Stimulated activated effector memory CD8-positive, alpha-beta T cell treated with anti-CD3 and anti-CD28 coated beads, Interleukin-12 subunit alpha, Interleukin-12 subunit beta, amount 100 ng/mL, for 72 hours (primary cell): ENCODE measurements at regions not wholly inside any gene's neighbourhood (a gene's known extent, or its start where the extent isn't known, plus 50 kb on each side); places are given as distances from the start of the nearest gene placed in this dataset.

ENCODE experiments used
- ATAC-seq: fragments of 150-1000 bp; cut with Tn5 transposase; 2 replicates; pipeline ENCODE4 v1.10.0; 2021
- DNase-seq, 2 donors: peaks; one replicate each; pipeline ENCODE4 v3.0.0; 2021 to 2022; ENCODE audit warnings: low spot score in 2 of 2
- H3K27ac Mint-ChIP-seq: one replicate; pipeline ENCODE4 v1.8.0; 2022; ENCODE audit warnings: mild to moderate bottlenecking, mixed read lengths
- H3K36me3 Mint-ChIP-seq: one replicate; pipeline ENCODE4 v1.8.0; 2022; ENCODE audit warnings: mild to moderate bottlenecking, mixed read lengths
- H3K4me1 Mint-ChIP-seq: one replicate; pipeline ENCODE4 v1.8.0; 2022; ENCODE audit warnings: mixed read lengths
- H3K4me3 Mint-ChIP-seq: one replicate; pipeline ENCODE4 v1.8.0; 2022; ENCODE audit warnings: mild to moderate bottlenecking, mixed read lengths
- H3K9me3 Mint-ChIP-seq: one replicate; pipeline ENCODE4 v1.8.0; 2022; ENCODE audit warnings: mixed read lengths

- H3K4me3 Mint-ChIP-seq = no peak overlapping the region
- H3K27ac Mint-ChIP-seq = no peak overlapping the region
- H3K36me3 Mint-ChIP-seq = no peaks in the 10 kb centered on the region
- no peaks in the 10 kb centered on the region for H3K4me1 Mint-ChIP-seq
- ATAC-seq (no peak), DNase-seq (no peak)
- H3K9me3 Mint-ChIP-seq = no peaks in the 10 kb centered on the region
Measured at GRCh38 chr1:96498744-96499340, 222.7 kb upstream of the PTBP2 start.

GRCh38 chr1:96508233-96508632 is 213.4 kb upstream of the PTBP2 start:
- DNase-seq (no peak), ATAC-seq (no peak)
- peaks cover 4% of the 10 kb centered on the region for H3K9me3 Mint-ChIP-seq
- no peak overlapping the region for H3K4me3 Mint-ChIP-seq
- no peaks in the 10 kb centered on the region for H3K36me3 Mint-ChIP-seq
- H3K27ac Mint-ChIP-seq = no peak overlapping the region
- no peaks in the 10 kb centered on the region for H3K4me1 Mint-ChIP-seq

GRCh38 chr1:96509339-96509738 is 212.2 kb upstream of the PTBP2 start:
- H3K36me3 Mint-ChIP-seq = no peaks in the 10 kb centered on the region
- H3K27ac Mint-ChIP-seq = no peak overlapping the region
- DNase-seq (no peak), ATAC-seq (no peak)
- no peaks in the 10 kb centered on the region for H3K4me1 Mint-ChIP-seq
- peaks cover 4% of the 10 kb centered on the region for H3K9me3 Mint-ChIP-seq
- no peak overlapping the region for H3K4me3 Mint-ChIP-seq

- no peak for ATAC-seq
Measured at GRCh38 chr1:96509951-96510350, 211.6 kb upstream of the PTBP2 start.

GRCh38 chr1:96510391-96510790 is 211.2 kb upstream of the PTBP2 start:
- Mint-ChIP-seq H3K36me3 (no peaks in the 10 kb centered on the region), H3K27ac (no peak overlapping the region), H3K9me3 (peaks cover 4% of the 10 kb centered on the region), H3K4me1 (no peaks in the 10 kb centered on the region), H3K4me3 (no peak overlapping the region)
- ATAC-seq (no peak), DNase-seq (no peak)

More at GRCh38 chr1:96509951-96510350, 211.6 kb upstream of the PTBP2 start:
- Mint-ChIP-seq H3K36me3 (no peaks in the 10 kb centered on the region), H3K9me3 (peaks cover 4% of the 10 kb centered on the region), H3K4me3 (no peak overlapping the region), H3K27ac (no peak overlapping the region), H3K4me1 (no peaks in the 10 kb centered on the region)
- DNase-seq = no peak

GRCh38 chr1:96510911-96511310 is 210.7 kb upstream of the PTBP2 start:
- no peak for DNase-seq
- no peak overlapping the region for H3K27ac Mint-ChIP-seq
- ATAC-seq = no peak
- no peak overlapping the region for H3K4me3 Mint-ChIP-seq
- no peaks in the 10 kb centered on the region for H3K4me1 Mint-ChIP-seq
- no peaks in the 10 kb centered on the region for H3K36me3 Mint-ChIP-seq
- peaks cover 4% of the 10 kb centered on the region for H3K9me3 Mint-ChIP-seq

- no peak overlapping the region for H3K27ac Mint-ChIP-seq
- DNase-seq (no peak), ATAC-seq (no peak)
- peaks cover 4% of the 10 kb centered on the region for H3K9me3 Mint-ChIP-seq
- no peaks in the 10 kb centered on the region for H3K4me1 Mint-ChIP-seq
- H3K4me3 Mint-ChIP-seq = no peak overlapping the region
- H3K36me3 Mint-ChIP-seq = no peaks in the 10 kb centered on the region
Measured at GRCh38 chr1:96513136-96513535, 208.4 kb upstream of the PTBP2 start.

DNA sequence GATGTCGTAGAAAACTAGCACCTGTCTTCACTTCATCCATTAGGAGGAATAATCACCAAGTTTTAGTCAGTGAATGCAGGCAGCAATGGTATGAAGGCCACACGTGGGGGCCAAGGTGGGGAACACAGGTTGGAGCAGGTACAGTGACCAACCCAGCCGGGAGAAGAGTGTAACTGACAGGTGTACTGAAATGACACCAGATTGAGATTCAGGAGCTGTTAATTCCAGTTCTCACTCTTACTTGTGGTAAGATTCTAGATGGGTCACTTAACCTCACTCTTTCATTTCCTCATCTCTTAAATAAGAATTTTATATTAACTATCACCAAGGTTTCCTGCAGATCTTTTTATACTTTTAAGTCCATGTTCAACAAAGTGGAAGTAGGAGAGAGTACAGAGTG is 206.2 kb upstream of the PTBP2 start:
- no peaks in the 10 kb centered on the region for H3K4me1 Mint-ChIP-seq
- no peak overlapping the region for H3K27ac Mint-ChIP-seq
- no peak overlapping the region for H3K4me3 Mint-ChIP-seq
- H3K36me3 Mint-ChIP-seq = no peaks in the 10 kb centered on the region
- ATAC-seq = no peak
- H3K9me3 Mint-ChIP-seq = peaks cover 4% of the 10 kb centered on the region
- DNase-seq = no peak

GRCh38 chr1:96515925-96516324 is 205.7 kb upstream of the PTBP2 start:
- H3K4me1 Mint-ChIP-seq = no peaks in the 10 kb centered on the region
- H3K4me3 Mint-ChIP-seq = no peak overlapping the region
- H3K27ac Mint-ChIP-seq = no peak overlapping the region
- H3K36me3 Mint-ChIP-seq = no peaks in the 10 kb centered on the region
- peaks cover 1% of the 10 kb centered on the region for H3K9me3 Mint-ChIP-seq
- DNase-seq (no peak), ATAC-seq (no peak)

GRCh38 chr1:96519851-96520578 is 201.6 kb upstream of the PTBP2 start:
- no peak overlapping the region for H3K4me3 Mint-ChIP-seq
- DNase-seq (no peak), ATAC-seq (no peak)
- no peaks in the 10 kb centered on the region for H3K9me3 Mint-ChIP-seq
- no peaks in the 10 kb centered on the region for H3K4me1 Mint-ChIP-seq
- H3K36me3 Mint-ChIP-seq = no peaks in the 10 kb centered on the region
- H3K27ac Mint-ChIP-seq = no peak overlapping the region

GRCh38 chr1:96520579-96520947 is 201.0 kb upstream of the PTBP2 start:
- Mint-ChIP-seq H3K9me3 (no peaks in the 10 kb centered on the region), H3K27ac (no peak overlapping the region), H3K36me3 (no peaks in the 10 kb centered on the region), H3K4me3 (no peak overlapping the region), H3K4me1 (no peaks in the 10 kb centered on the region)
- no peak for ATAC-seq
- DNase-seq = no peak

DNA sequence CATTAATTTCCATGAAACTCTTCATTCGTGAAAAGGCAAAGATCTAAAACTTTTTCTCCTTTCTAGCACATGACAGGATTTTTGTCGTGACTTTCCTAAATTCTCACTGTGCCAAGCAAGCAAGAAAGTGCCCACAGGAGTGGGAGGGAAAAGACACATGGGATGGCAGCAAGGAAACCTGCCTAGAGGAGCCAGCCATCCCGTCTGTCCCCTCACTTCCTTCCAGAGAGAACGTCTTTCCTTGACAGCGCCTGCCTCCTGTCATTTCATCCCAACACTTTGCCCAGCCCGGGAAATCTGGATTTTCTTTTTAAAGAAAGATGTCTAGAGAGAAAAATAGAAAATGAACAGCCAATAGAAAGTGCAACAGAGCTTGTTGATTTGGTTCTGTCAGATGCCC is 200.6 kb upstream of the PTBP2 start:
- H3K9me3 Mint-ChIP-seq = no peaks in the 10 kb centered on the region

DNA sequence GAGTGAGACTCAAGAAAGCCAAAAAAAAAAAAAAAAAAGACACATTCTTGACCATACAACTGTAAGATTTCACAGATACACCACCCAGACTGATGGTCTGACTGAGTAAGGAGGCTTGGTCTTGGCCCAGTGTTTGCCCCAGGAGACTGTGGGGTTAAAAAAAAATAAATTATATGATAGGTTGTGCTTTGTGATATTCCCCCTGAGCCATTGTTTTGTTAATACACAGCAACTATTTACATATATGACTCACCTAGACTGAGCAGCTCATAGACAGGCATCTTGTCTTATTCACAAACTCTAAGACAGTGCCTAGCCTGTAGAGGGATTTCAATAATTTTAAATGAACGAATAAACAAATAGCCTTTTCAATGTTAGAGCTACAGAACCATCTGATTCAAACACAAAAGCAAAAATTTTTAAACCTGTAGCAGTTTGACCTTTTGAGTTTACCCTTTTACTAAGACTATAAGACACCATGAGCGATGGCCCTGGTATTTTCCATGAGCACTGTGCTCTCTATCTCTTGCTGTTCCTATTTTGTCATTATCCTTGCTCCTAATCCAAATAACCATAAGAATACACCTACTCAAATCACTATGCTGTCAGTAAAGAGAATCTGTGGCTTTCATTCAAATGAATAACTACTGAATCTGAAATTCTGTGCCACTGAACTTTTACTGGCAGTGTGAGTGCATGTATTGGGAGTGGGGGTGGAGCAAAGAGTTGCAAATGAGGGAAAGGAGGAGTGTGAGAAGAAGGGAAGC is 199.4 kb upstream of the PTBP2 start:
- Mint-ChIP-seq H3K27ac (no peak overlapping the region), H3K4me1 (no peaks in the 10 kb centered on the region), H3K4me3 (no peak overlapping the region), H3K36me3 (no peaks in the 10 kb centered on the region), H3K9me3 (peaks cover 7% of the 10 kb centered on the region)
- DNase-seq (no peak), ATAC-seq (no peak)

More for the DNA sequence above, 200.6 kb upstream of the PTBP2 start:
- H3K4me1 Mint-ChIP-seq = no peaks in the 10 kb centered on the region
- no peak for ATAC-seq
- H3K27ac Mint-ChIP-seq = no peak overlapping the region
- no peaks in the 10 kb centered on the region for H3K36me3 Mint-ChIP-seq
- H3K4me3 Mint-ChIP-seq = no peak overlapping the region
- DNase-seq = no peak

GRCh38 chr1:96522927-96523326 is 198.7 kb upstream of the PTBP2 start:
- H3K4me3 Mint-ChIP-seq = no peak overlapping the region
- peaks cover 10% of the 10 kb centered on the region for H3K9me3 Mint-ChIP-seq
- DNase-seq = no peak
- H3K36me3 Mint-ChIP-seq = no peaks in the 10 kb centered on the region
- no peak for ATAC-seq
- no peak overlapping the region for H3K27ac Mint-ChIP-seq
- H3K4me1 Mint-ChIP-seq = no peaks in the 10 kb centered on the region

DNA sequence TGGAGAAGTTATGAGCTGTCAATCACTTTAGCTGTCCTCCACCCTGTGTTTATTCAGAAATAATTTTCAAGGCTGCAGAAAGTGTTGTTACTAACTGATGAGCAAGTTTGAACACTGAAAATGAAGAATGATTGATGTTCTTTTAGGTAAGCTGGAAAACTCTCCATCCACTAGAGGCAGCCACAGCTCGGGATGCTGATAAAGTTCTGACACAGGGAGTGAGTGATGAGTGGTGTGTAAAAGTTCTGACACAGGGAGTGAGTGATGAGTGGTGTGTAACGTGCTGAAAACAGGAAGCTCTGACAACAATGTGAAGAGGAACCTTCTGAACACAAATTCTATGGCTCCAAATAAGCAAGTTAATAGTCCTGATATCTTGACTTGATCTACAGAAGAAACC is 197.5 kb upstream of the PTBP2 start:
- peaks cover 17% of the 10 kb centered on the region for H3K9me3 Mint-ChIP-seq
- ATAC-seq (no peak), DNase-seq (no peak)
- H3K36me3 Mint-ChIP-seq = no peaks in the 10 kb centered on the region
- no peak overlapping the region for H3K4me3 Mint-ChIP-seq
- H3K4me1 Mint-ChIP-seq = no peaks in the 10 kb centered on the region
- no peak overlapping the region for H3K27ac Mint-ChIP-seq
